Activated CD4-positive, CD25-positive, alpha-beta regulatory T cell treated with anti-CD3 and anti-CD28 coated beads, Interleukin-2, amount 50 U/mL, for 72 hours (primary cell): ENCODE measurements at regions not wholly inside any gene's neighbourhood (a gene's known extent, or its start where the extent isn't known, plus 50 kb on each side); places are given as distances from the start of the nearest gene placed in this dataset.

ENCODE experiments used
- DNase-seq: peaks from one replicate; pipeline ENCODE4 v3.0.0; 2021

DNA sequence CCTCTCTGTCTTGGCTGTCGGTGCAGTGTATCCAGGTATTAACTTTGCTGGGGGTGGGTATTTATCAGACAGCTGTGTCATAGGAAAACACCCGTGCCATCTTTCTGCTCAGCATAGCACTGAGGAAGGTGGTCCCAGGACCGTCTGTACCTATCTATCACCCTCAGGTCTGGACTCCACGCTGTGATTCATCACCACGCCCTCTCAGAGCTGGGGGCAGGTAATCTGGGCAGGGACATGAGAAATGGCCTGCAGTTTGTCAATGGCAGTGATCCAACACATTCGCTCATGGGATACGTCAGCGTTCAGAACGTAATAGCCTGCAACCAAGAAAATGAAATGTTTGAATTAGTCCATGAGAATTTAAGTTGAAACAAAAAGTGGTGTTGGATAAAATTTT, 151.6 kb upstream of the MAP1B start:
- DNase-seq = no peak

DNA sequence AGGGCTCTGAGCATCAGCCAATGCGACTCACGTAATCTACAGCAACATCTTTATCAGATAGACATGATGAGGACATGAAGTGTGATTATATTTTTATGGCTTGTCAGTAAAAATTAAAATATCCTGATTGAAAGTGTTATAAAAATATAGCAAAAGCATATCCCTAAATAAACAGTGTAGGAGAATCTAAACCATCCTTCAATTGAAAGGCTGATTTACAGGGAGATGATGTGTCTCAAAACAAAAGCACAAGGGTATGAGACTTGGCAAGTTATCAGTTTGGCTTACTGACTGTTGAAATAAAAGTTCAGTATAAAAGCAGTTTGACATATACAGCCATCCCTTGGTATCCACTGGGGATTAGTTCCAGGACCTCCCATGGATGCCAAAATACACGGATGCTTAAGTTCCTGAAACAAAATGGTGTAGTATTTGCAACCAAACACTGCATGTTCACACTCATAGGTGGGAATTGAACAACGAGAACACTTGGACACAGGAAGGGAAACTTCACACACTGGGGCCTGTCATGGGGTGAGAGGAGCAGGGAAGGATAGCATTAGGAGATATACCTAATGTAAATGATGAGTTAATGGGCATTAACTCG, 149.9 kb upstream of the MAP1B start:
- DNase-seq = no peak

DNA sequence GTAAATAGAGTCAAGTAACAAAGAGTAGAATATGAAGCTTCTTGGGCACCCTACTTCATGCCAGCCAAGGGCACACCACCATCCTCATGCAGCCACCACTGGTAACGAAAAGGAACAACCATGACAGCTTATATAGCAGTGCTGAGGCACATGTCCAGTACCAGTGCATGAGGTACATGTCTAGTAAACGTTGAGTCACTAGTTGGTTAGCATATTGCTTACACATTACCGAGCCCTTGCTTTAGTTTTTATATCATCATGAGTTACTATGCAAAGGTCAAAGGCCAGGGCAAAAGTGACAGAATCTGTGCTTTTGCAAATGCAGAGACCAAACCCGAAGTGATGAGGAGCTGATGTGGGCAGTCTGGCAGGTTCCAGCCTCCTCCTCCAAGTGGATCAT, 147.1 kb upstream of the MAP1B start:
- no peak for DNase-seq

DNA sequence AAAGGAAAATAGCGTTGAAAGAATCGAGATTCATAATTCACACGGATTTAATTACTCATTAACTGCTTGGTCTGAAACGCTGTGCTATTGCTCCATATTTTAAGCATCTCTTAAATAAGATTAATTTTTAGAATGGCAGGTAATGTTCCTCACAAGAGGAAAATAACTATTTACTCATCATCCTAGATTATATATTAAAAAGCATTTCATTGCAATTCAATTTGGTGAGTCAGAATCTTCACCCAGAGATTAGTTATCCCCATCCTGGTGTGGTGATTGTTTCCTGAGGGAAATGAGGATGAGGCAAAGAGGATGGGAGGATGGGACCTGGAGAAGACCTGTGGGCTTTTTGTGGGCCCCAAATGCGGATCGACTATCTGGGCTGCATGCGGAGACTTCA, 145.5 kb upstream of the MAP1B start:
- no peak for DNase-seq

DNA sequence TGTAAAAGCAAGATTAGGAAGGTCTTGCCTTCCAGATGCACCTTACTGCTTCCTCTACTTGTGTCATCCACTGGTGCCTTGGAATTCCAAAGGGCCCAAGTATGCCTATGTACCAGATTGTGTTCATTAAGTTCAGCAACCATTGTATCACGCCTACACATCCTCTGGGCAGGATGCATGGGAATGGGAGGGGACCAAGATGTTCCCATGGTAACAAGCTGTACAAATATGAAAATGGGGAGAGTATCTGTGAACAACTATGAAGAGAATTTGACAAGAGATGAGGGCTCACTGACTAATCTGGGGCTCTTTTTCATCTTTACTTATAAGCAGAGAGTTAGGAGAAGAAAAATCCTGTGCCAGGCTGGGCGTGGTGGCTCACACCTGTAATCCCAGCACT, 137.8 kb upstream of the MAP1B start:
- no peak for DNase-seq

DNA sequence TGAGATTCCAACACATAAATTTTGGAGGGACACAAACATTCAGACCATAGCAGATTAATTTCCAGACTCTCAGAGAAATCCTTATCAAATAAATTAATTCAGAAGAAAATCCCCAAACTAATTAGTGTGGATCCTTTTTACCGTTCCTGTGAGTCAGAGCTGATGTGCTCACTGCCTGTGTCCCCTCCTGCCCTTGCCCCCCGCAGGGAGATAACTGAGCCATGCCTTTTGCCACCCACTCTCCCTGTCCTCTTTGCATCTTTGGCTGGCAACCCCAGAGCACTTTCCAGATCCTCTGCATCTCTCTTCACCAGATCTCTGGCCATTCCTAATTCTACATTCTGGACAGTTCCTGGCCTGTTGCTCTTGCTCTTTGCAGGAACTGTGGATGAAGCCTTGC, 135.4 kb upstream of the MAP1B start:
- no peak for DNase-seq

DNA sequence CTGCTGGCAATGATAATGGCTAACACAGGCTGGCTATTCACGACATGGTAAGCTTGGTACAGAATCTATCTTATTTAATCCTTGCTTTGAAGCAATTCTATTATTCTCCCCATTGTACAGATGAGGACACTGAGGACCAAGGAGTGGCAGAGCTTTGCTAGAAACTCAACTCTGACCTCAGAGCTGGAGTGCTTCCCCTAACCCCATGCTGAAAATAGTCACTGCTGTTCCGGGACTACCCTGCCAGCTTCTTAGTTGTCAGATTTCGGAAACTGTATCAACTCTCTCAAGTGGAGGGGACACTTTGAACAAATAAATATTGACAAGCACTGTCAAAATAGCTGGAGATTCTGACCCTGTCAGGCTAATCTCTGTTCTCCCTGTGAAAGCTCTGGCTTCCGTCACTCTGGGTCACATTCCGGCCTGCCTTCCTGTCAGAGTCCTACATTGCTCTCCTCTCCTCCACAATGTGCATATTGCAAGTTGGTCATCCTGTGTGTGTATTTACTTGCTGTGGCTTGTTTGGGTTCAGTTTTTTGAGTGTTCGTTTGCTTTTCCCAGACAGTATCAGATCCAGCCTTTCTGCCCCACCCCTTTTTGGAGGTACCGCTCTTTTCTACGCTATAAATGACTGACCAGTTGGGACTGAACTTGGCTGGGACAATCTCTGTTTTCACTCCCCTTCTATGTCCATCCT, 134.3 kb upstream of the MAP1B start:
- DNase-seq = no peak

DNA sequence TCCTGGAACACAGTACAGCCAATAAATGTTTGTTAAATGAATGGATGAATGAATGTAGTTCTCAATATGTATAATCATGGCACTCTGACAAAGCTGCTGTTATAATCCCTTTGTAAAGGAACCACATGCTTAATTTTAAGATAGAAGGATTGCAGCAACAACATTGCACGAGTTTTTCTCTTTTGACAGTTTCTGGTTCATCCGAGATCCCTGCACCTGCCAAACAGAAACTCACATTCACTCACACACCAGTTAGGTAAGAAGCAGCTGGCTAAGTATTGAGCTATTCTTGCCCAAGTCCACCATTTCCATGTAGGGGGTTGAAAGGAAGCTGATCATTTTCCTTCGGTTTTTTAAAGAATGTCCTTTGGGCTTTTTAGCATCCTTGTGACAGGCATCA, 133.7 kb upstream of the MAP1B start:
- DNase-seq = no peak

DNA sequence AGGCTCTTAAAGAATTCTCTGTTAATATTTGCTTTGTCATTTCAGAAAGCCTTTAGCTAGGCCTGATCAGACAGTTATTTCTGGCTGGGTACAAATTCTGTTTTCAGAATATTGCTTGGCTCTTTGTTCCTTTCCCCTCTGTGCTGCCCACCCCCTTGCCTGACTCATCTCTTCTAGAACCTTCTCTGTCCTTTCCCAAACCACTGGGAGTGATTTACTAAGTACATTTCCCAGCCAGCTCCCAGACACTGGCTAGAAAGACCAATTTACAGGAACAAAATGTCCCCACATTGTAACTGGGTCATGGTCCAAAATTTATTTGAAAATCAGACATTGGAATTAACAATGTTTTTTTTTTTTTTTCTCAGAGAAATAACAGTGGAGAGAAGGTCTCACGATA, 133.1 kb upstream of the MAP1B start:
- no peak for DNase-seq

DNA sequence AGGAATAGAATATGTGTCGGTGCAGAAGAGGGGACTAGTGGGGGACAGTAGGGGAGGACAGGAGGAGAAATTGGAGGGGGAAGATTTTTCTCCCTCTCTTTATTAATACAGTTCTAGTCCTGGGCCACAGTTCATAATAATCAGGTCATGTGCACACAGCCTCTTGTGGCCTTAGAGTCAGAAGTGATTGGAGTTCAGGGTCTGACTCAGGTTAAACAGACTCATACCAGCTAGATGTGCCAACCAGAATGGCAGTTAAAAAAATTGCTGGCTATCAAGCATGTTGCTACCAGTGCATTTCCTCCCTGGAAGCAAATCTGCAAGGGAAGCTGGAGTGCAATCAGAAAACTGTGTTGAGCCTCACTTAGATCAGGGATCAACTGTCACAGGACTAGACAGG, 132.7 kb upstream of the MAP1B start:
- no peak for DNase-seq

DNA sequence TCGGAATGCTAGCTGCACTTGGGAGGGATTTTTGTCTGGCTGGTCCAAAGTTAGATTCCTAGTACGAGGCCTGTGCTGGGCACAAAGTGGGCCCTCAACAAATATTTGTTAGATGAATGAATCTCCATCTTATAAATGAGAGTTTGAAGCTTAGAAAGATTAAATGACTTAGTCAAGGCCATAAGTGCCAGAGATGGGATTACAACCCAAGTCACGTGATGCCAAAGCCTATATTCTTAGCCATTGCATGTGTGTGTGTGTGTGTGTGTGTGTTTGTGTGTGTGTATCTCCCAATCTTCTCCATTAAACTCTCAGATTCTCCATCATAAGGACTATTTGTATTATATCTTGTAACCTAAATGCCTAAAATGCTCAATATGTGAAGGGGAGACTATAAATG, 130.8 kb upstream of the MAP1B start:
- no peak for DNase-seq

DNA sequence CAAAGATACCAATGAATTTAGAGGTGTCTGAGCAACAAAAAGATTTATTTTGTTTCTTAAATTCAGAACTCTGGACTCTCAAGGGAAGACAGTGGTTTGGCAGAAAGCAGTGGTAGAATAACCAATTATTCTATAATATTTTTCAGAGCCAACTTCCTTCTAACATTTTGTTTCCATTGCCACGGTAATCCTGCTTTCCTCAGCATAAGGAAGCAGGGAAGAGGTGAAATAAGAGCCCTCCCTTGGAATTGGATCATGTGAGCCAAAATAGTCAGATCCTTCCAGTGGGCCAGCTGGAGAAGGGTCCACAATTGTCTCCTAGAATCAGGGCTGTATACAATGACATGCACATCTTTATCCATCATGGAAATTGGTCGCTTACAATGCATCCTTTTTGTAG, 130.0 kb upstream of the MAP1B start:
- no peak for DNase-seq

DNA sequence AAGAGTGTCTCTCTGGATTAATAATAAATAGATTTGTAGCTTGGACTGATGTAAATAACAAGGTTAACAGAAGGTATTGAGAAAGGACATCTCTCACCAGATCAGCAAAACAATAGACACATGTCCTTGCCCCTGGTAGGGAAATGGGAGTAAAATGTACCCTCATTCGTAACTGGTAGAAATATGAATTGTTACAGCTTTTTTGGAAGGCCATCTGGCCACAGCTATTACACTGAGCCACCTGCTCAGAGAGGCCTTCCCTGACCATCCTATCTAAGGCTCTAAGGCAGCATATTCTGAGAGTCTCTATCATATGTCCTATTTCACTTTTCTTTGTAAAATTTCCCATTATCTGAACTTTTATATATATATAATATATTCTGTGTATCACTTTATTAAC, 129.1 kb upstream of the MAP1B start:
- DNase-seq = no peak

DNA sequence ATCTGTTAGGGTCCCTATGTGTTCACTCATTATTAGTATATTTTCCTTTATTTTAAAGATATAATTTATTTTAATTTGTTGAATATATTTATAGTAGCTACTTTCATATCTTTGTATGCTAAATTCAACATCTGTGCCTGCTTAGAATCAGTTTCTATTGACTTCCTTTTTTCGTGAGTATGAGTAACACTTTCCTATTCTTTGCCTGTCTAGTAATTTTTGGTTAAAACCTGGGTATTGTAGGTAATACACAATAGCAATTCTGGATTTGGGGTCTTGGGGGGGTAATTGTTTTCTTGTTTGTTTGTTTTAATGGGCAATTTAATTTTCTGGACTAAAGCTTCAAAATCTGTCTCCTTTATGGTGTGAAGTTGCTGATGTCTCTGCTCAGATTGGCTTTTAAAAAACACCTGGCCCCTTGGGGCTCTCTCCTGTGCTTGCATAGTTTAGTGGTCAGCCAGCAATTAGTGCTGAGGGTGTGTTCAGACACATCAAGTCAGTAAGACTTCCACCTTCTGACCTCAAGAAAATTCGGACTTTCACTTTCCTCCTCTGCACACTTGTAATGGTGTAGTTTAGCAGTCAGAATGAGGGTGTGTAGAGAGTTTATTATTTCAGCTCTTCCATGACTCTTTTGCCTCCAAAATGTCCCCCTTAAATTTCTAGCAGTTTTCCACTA, 124.4 kb upstream of the MAP1B start:
- no peak for DNase-seq

DNA sequence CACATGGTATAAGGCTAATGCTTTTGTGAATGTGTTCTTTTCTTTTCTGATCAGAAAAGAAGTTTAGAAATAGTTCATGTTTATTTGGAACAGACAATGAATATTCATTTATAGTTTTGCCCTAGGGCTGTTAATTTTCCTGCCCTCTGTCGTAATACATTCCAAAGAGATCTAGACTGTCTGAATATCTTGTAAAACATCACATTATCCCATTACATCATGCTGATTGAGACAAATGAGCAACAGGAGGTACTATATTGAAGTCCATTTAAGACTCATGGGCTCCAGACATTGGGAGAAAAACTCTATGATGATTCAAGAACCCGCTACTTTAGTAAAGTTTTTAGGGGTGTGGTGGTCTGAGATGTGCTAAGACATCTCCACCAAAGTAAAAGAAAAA, 121.2 kb upstream of the MAP1B start:
- no peak for DNase-seq

DNA sequence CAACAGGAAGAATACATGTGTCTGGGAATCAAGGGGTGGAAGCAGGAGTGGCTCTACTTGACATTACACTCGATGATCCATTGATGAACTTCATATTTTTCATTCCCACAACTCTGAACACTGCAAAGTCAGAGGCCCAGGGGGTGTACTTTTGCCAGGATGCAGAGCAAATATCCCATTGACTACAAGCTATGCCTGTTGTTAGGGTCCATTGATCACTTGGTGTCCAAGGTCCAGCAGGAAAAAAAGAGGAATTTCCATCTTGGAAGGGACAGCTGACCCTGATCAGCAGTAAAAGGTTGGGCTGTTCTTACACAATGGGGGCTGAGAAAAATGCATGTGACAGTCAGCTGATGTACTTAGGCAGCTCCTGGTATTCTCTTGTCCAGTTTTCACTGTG, 118.5 kb upstream of the MAP1B start:
- DNase-seq = no peak

DNA sequence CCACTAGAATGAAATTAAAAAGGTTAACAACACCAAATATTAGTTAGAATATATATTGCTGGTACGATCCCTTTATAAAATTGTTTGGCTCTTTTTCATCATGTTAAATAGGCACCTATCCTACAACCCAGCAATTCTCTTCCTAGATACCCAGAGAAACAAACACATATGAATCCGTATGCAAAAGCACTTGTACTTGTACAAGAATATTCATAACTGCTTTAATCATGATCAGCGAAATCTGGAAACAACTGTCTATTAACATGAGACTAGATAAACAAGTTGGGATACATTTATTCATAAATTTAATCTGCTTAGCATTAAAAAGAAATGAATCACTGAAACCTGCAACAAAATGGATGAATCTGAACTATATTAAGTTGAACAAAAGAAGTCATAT, 113.7 kb upstream of the MAP1B start:
- DNase-seq = no peak

DNA sequence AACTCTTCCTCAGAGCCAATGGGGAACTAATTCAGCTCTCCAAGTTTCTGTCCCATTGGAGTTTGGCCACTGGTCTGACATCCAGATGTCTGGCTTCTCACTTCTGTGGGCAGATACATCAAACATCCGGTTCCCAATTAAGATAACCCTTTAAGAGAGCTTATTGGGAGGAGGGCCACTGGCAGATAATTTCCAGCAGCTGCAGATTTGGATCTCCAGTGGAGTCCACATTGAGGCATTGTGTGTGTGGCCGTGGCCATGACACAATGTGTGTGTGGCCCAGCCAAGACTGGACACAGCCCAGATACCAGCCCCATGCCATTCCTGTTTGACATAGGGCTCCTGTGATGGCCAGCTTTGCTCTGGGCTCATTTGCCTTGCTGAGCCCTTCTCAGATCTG, 110.5 kb upstream of the MAP1B start:
- no peak for DNase-seq

DNA sequence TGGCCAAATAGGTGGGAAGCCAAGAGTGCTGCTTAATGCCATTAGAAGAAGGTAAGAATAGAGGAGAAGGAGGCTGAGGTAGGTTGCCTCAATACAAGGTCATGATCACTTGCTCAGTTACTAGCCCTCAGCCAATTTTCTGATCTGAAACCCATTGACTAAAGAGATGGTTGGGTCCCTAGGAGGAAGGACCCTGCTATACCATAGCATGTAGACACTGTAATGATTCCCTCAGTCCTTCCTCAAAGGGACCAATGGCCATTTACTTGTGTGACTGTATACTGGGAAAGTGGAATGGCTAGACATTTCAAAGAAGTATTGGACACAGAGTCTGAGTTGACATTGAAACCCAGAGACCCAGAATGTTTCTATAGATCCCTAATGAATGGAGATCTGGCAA, 108.5 kb upstream of the MAP1B start:
- DNase-seq = no peak

DNA sequence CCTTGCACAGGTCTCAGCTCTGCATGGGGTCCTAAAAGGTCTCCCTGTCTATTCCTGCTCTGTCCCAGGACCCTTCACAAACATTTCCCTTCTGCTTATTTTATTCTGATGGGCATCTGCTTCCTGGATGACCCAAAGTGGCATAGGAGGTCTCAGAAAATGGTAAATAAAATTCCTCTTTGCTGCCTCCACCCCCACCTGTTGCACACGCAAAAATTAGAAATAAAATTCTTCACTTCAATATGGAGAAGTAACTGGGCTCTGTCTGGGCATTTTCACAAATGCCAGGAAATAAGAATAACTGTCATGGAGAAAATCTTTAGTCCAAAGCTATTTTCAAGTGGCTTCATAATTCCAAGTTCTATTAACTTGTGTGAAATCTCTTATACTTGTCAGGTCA, 106.6 kb upstream of the MAP1B start:
- no peak for DNase-seq

DNA sequence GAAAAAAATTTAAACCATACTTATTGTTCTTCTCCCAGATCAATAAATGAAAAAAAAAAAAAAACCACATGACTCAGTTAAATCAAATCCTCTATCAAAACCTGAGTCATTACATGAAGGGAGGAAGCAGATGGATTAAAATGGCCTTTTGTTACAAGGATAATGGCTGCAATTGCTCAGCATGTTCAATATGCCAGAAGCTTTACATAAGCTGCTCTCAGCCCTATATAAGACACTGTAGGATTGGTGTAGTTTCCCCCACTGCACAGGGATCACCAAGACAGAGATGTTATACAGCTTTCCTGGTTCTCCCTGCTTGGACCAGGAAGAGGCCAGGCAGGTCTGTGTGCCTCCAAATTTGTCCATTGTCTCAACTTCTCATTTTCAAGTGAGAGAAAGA, 101.6 kb upstream of the MAP1B start:
- DNase-seq = no peak

DNA sequence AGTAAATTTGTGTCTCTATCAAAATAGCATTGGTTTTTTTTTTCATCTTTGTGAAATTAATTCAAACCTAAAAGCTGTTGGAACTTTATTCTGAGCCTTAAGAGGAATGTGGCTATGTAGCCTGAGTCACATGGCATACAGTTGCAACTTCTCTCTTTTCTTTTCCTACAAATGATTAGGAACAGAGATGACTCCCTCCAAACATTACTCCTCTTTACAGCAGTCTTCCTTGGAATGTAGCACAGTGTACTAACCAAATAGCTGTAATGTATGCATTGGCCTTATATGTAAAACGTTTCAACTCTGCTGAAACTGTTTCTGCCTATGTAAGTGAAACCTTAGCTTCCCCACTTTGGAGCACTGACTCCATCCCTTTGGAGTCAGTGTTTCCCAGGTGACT, 100.9 kb upstream of the MAP1B start:
- no peak for DNase-seq

DNA sequence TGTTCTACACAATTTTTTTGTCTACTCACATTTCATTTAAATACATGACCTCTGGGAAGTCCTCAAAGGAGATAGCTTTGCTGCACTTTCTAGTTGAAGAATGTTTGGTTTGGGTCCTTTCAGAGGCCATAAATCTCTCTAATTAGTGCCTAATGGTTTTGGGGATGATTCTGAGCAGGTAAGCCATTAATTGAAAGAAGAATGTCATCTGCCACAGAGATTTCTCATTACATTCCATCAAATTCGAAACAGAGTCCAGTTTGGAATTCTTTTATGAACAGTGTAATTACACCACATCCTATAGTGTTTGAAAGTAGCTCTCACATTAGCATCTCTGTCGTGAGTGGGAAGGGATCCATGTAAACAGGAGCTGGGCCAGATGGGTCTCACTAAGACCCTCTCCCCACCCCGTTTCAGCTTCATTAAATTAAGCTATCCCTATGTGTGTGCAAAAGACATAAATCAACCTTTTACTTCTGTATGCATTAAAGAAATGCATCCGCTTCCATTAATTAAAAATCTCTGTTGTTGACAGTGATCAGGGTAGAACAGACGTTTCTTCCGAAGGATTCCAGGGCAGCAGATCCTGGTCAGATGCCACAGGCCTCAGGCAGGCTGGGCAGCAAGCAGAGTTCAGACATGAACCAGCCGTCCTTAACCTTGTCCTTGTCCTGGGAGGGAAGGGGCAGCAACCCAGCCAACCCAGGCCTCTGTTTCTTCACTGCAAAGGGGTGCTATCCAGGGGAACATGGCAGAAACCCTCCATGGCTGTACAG, 99.8 kb upstream of the MAP1B start:
- no peak for DNase-seq

DNA sequence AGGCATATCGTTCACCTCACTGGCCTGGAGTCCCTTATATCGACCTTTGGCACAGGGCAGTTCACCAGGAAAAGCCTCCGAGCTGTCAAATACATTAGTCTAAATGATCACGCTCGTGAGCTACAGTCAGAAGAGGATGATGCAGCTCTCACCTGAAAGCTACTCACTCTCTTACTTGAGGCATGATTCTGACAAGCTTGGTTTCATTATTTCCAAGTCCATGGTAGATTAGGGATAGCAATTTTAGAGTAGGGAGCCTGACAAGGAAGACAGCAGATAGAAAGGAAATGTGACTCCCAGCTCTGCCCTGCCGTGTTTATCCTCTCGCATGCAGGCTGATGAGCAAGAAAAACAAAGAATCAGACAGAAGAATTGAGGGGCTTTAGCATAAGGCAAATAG, 98.0 kb upstream of the MAP1B start:
- no peak for DNase-seq
